IPS-20b (cell line): ENCODE measurements at regions not wholly inside any gene's neighbourhood (a gene's known extent, or its start where the extent isn't known, plus 50 kb on each side); places are given as distances from the start of the nearest gene placed in this dataset.

Experiments used
- H3K27ac ChIP-seq: one replicate; pipeline ENCODE4 v1.5.1; 2013; ENCODE audit warnings: low read length
- H3K27me3 ChIP-seq: 2 replicates; pipeline ENCODE4 v1.6.1; 2013; ENCODE audit warnings: mild to moderate bottlenecking, low read length, inconsistent platforms; ENCODE audit not compliant: insufficient read depth
- H3K36me3 ChIP-seq: 2 replicates; pipeline ENCODE4 v1.6.1; 2013; ENCODE audit warnings: low read depth, mild to moderate bottlenecking, inconsistent platforms, low read length, moderate library complexity; ENCODE audit not compliant: insufficient read depth
- H3K4me1 ChIP-seq: 2 replicates; pipeline ENCODE4 v1.6.1; 2013; ENCODE audit warnings: mild to moderate bottlenecking, control low read depth, inconsistent platforms, low read length, moderate library complexity; ENCODE audit not compliant: insufficient read depth
- H3K4me3 ChIP-seq: 2 replicates; pipeline ENCODE4 v1.5.1; 2013; ENCODE audit warnings: mild to moderate bottlenecking, low read length, inconsistent platforms
- H3K9ac ChIP-seq: 2 replicates; pipeline ENCODE4 v1.6.1; 2013; ENCODE audit warnings: low read depth, mild to moderate bottlenecking, inconsistent platforms, low read length, moderate library complexity
- H3K9me3 ChIP-seq: 2 replicates; pipeline ENCODE4 v1.6.1; 2013; ENCODE audit warnings: mild to moderate bottlenecking, low read depth, low read length, inconsistent platforms; ENCODE audit not compliant: insufficient read depth

- no peak overlapping the region for H3K4me3 ChIP-seq
- no peaks in the 10 kb centered on the region for H3K4me1 ChIP-seq
- no peak overlapping the region for H3K9ac ChIP-seq
- H3K9me3 ChIP-seq, result no peaks in the 10 kb centered on the region
- no peak overlapping the region for H3K27ac ChIP-seq
- H3K36me3 ChIP-seq, result no peaks in the 10 kb centered on the region
- no peaks in the 10 kb centered on the region for H3K27me3 ChIP-seq
These were observed 137.3 kb upstream of the SETBP1 start for GRCh38 chr18:44543387-44543786.

GRCh38 chr18:44545359-44545985 is 135.2 kb upstream of the SETBP1 start:
- no peaks in the 10 kb centered on the region for H3K9me3 ChIP-seq
- H3K27ac ChIP-seq, result no peak overlapping the region
- H3K27me3 ChIP-seq, result no peaks in the 10 kb centered on the region
- H3K36me3 ChIP-seq, result no peaks in the 10 kb centered on the region
- no peak overlapping the region for H3K9ac ChIP-seq
- H3K4me3 ChIP-seq, result no peak overlapping the region
- no peaks in the 10 kb centered on the region for H3K4me1 ChIP-seq

GRCh38 chr18:44546954-44547353 is 133.7 kb upstream of the SETBP1 start:
- Histone ChIP-seq H3K9me3 (no peaks in the 10 kb centered on the region), H3K9ac (no peak overlapping the region), H3K36me3 (no peaks in the 10 kb centered on the region), H3K27me3 (no peaks in the 10 kb centered on the region), H3K4me1 (no peaks in the 10 kb centered on the region), H3K27ac (no peak overlapping the region), H3K4me3 (no peak overlapping the region)

GRCh38 chr18:44548291-44549221 is 132.1 kb upstream of the SETBP1 start:
- no peak overlapping the region for H3K9ac ChIP-seq

GRCh38 chr18:44552706-44553105 is 128.0 kb upstream of the SETBP1 start:
- no peak overlapping the region for H3K4me3 ChIP-seq
- no peaks in the 10 kb centered on the region for H3K9me3 ChIP-seq
- no peak overlapping the region for H3K9ac ChIP-seq
- peak overlapping the region; percentile 65 for H3K27ac ChIP-seq
- no peaks in the 10 kb centered on the region for H3K27me3 ChIP-seq
- no peaks in the 10 kb centered on the region for H3K36me3 ChIP-seq
- peaks cover 8% of the 10 kb centered on the region; the same call in 1 of the 2 replicates for H3K4me1 ChIP-seq

More at GRCh38 chr18:44548291-44549221, 132.1 kb upstream of the SETBP1 start:
- peaks cover 8% of the 10 kb centered on the region; the same call in 1 of the 2 replicates for H3K4me1 ChIP-seq
- no peak overlapping the region for H3K4me3 ChIP-seq
- H3K9me3 ChIP-seq, result no peaks in the 10 kb centered on the region
- H3K27me3 ChIP-seq, result no peaks in the 10 kb centered on the region
- H3K27ac ChIP-seq, result no peak overlapping the region
- no peaks in the 10 kb centered on the region for H3K36me3 ChIP-seq

GRCh38 chr18:44556296-44556695 is 124.4 kb upstream of the SETBP1 start:
- H3K36me3 ChIP-seq, result no peaks in the 10 kb centered on the region

GRCh38 chr18:44557616-44558151 is 123.0 kb upstream of the SETBP1 start:
- Histone ChIP-seq H3K9ac (no peak overlapping the region), H3K4me3 (no peak overlapping the region), H3K4me1 (peaks cover 3% of the 10 kb centered on the region; the same call in 1 of the 2 replicates), H3K27me3 (no peaks in the 10 kb centered on the region), H3K36me3 (no peaks in the 10 kb centered on the region), H3K9me3 (no peaks in the 10 kb centered on the region), H3K27ac (no peak overlapping the region)

More at GRCh38 chr18:44556296-44556695, 124.4 kb upstream of the SETBP1 start:
- Histone ChIP-seq H3K9me3 (no peaks in the 10 kb centered on the region), H3K4me3 (no peak overlapping the region), H3K27me3 (no peaks in the 10 kb centered on the region), H3K9ac (no peak overlapping the region), H3K4me1 (peaks cover 8% of the 10 kb centered on the region; the same call in 1 of the 2 replicates), H3K27ac (no peak overlapping the region)

GRCh38 chr18:44558767-44559166 is 121.9 kb upstream of the SETBP1 start:
- Histone ChIP-seq H3K36me3 (no peaks in the 10 kb centered on the region), H3K27me3 (no peaks in the 10 kb centered on the region), H3K9ac (no peak overlapping the region), H3K9me3 (no peaks in the 10 kb centered on the region), H3K4me3 (no peak overlapping the region), H3K4me1 (no peaks in the 10 kb centered on the region; the same call in 1 of the 2 replicates), H3K27ac (no peak overlapping the region)

GRCh38 chr18:44562986-44563385 is 117.7 kb upstream of the SETBP1 start:
- Histone ChIP-seq H3K9ac (no peak overlapping the region), H3K27ac (no peak overlapping the region), H3K4me3 (no peak overlapping the region), H3K27me3 (no peaks in the 10 kb centered on the region), H3K36me3 (no peaks in the 10 kb centered on the region), H3K4me1 (peaks cover 4% of the 10 kb centered on the region; the same call in 1 of the 2 replicates), H3K9me3 (no peaks in the 10 kb centered on the region)

GRCh38 chr18:44564922-44565321 is 115.8 kb upstream of the SETBP1 start:
- no peaks in the 10 kb centered on the region for H3K9me3 ChIP-seq
- H3K9ac ChIP-seq, result no peak overlapping the region
- H3K36me3 ChIP-seq, result no peaks in the 10 kb centered on the region
- 0 out of 2 replicates have a peak, but pooled peaks cover under 1% of the 10 kb centered on the region for H3K27me3 ChIP-seq
- H3K27ac ChIP-seq, result no peak overlapping the region
- no peak overlapping the region for H3K4me3 ChIP-seq
- peaks cover 11% of the 10 kb centered on the region; the same call in 1 of the 2 replicates for H3K4me1 ChIP-seq

- Histone ChIP-seq H3K9me3 (no peaks in the 10 kb centered on the region), H3K27ac (no peak overlapping the region), H3K27me3 (peaks cover 15% of the 10 kb centered on the region; the same call in 1 of the 2 replicates), H3K9ac (no peak overlapping the region), H3K36me3 (no peaks in the 10 kb centered on the region), H3K4me1 (peaks cover 14% of the 10 kb centered on the region; the same call in 1 of the 2 replicates), H3K4me3 (no peak overlapping the region)
These were observed 112.3 kb upstream of the SETBP1 start for GRCh38 chr18:44568342-44568741.
